ENCODE measurements at regions not wholly inside any gene's neighbourhood (a gene's known extent, or its start where the extent isn't known, plus 50 kb on each side); places are given as distances from the start of the nearest gene placed in this dataset.

DNA sequence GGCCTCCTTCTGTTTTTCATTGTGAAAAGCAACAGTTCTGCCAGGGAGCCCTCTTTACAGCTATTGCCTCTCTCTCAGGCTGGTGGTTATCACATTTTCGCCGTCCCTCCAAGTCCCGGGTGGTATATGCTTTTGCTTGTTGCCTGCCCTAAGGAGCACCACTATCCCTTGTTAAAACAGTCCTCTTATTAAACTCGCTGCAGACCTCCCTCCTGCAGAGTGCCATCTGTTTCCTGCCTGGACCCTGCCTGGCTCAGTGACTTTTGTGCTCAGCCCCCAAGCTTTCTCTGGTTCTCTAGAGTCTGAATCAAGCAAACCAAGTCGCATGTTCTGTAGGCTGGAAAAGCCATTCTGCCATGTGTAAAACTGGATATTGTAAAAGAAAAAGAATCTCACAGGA lies 72.1 kb upstream of the FHL2 start:
- no peaks in the 10 kb centered on the region for H3K36me3 ChIP-seq (ENCODE audit: control insufficient read depth, insufficient read depth, low read length)
- intact Hi-C loops (cut with micrococcal nuclease) (no loop called here), in situ Hi-C loops (cut with MboI; ENCODE audit: low sequenced_read_pairs) (no loop called here), dilution Hi-C loops (cut with HindIII; ENCODE audit: low sequenced_read_pairs, unreplicated experiment) (no loop called here)
- peaks cover 49% of the 10 kb centered on the region for H3K27me3 ChIP-seq (ENCODE audit: control insufficient read depth, insufficient read depth, low read length)
- H3K9ac ChIP-seq (ENCODE audit: low read depth, low read length) = no peak overlapping the region
- POLR2A ChIA-PET (ENCODE audit: unreplicated experiment) = no interaction called here
- no peak overlapping the region for H3K23ac ChIP-seq (ENCODE audit: low read depth, low read length)
- no peak overlapping the region for H3K4me3 ChIP-seq (ENCODE audit: insufficient read depth, low read depth, low read length)
- 75% methylated on average over 3 of the region's 5 CpGs; no CpG with 5 or more reads in 1 of the 2 experiments for WGBS, 2 experiments (ENCODE audit: extremely low coverage in 2 of 2, insufficient read length in 1 of 2)
- no peak overlapping the region for H3K56ac ChIP-seq (ENCODE audit: extremely low read depth, insufficient read depth, low read length)
- no peak for DNase-seq
- H3K4ac ChIP-seq (ENCODE audit: low read depth, low read length) = no peak overlapping the region
- H3K79me1 ChIP-seq (ENCODE audit: low read depth in 1 of 2, low read length in 2 of 2) = no peaks in the 10 kb centered on the region
- no peak overlapping the region for H3K14ac ChIP-seq (replicated peaks; ENCODE audit: low read depth, low read length)
- H4K8ac ChIP-seq (ENCODE audit: low read depth in 2 of 2, low read length in 2 of 2) = no peak overlapping the region
- no peak overlapping the region for H3K4me2 ChIP-seq (ENCODE audit: low read depth, low read length)
- no peak for ATAC-seq (ENCODE audit: low read depth)
- TF ChIP-seq POLR2A (IDR thresholded peaks at IDR 0.05; ENCODE audit: low read depth, low read length) = no peak
- no peaks in the 10 kb centered on the region for H3K9me3 ChIP-seq (ENCODE audit: control insufficient read depth, insufficient read depth, low read length)
- H2AFZ ChIP-seq (replicated peaks; ENCODE audit: low read length, poor library complexity) = no peak overlapping the region
- H4K5ac ChIP-seq (ENCODE audit: low read depth, low read length) = no peak overlapping the region
- CTCF ChIA-PET = interaction anchor here (0.7 to 1.3 kb wide), 2 partner anchors 11 to 40 kb away, joined by 3 read pairs; no protein-coding TSS in a partner anchor
- no peak overlapping the region for H2AK5ac ChIP-seq (ENCODE audit: low read depth, low read length)
- peaks cover 2% of the 10 kb centered on the region; the same call in 1 of the 2 replicates for H3K4me1 ChIP-seq (ENCODE audit: control insufficient read depth, insufficient read depth, low read length)
- no peak overlapping the region for H2AK9ac ChIP-seq (replicated peaks; ENCODE audit: low read depth, low read length, poor library complexity)
- no peaks in the 10 kb centered on the region for H4K20me1 ChIP-seq (ENCODE audit: insufficient read depth, low read length)
- no peak overlapping the region for H4K91ac ChIP-seq (ENCODE audit: insufficient read depth, low read depth, low read length)
- no peak overlapping the region for H2BK120ac ChIP-seq (ENCODE audit: low read depth, low read length)
- no peak overlapping the region for H2BK5ac ChIP-seq (ENCODE audit: low read depth, low read length, poor library complexity, severe bottlenecking)
- H3K18ac ChIP-seq (ENCODE audit: low read depth, low read length) = no peak overlapping the region
- H2BK20ac ChIP-seq (ENCODE audit: low read depth, low read length) = no peak overlapping the region
- H3K27ac ChIP-seq (ENCODE audit: insufficient read depth, low read length) = no peak overlapping the region
- no TSS peak for BruUV-seq (replicated peaks)
- H3K9me1 ChIP-seq (ENCODE audit: insufficient read depth, low read length) = no peaks in the 10 kb centered on the region; the same call in 1 of the 2 replicates
- H2BK15ac ChIP-seq (ENCODE audit: low read depth, low read length) = no peak overlapping the region
